H9 (cell line): ENCODE measurements at regions not wholly inside any gene's neighbourhood (a gene's known extent, or its start where the extent isn't known, plus 50 kb on each side); places are given as distances from the start of the nearest gene placed in this dataset.

Experiments
- DNase-seq: peaks from one replicate; pipeline ENCODE4 v3.0.0-alpha.2; 2017
- H2AFZ ChIP-seq: one replicate; pipeline ENCODE4 v1.6.1; 2013; ENCODE audit warnings: mild to moderate bottlenecking, low read length, control low read depth, moderate library complexity
- H2AK5ac ChIP-seq: 2 replicates; pipeline ENCODE4 v1.6.1; 2013; ENCODE audit warnings: low read length, control low read depth, mixed read lengths; ENCODE audit not compliant: insufficient read length
- H2BK120ac ChIP-seq: one replicate; pipeline ENCODE4 v1.6.1; 2013; ENCODE audit warnings: low read depth, mild to moderate bottlenecking, low read length, control low read depth, inconsistent platforms; ENCODE audit not compliant: poor library complexity, severe bottlenecking
- H2BK12ac ChIP-seq: 2 replicates; pipeline ENCODE4 v1.6.1; 2013; ENCODE audit warnings: low read length, control low read depth, mixed read lengths, low read depth; ENCODE audit not compliant: insufficient read length
- H2BK15ac ChIP-seq: 2 replicates; pipeline ENCODE4 v1.6.1; 2013; ENCODE audit warnings: low read depth, low read length, control low read depth
- H2BK20ac ChIP-seq: one replicate; pipeline ENCODE4 v1.6.1; 2013; ENCODE audit warnings: low read depth, mild to moderate bottlenecking, low read length, control low read depth, inconsistent platforms; ENCODE audit not compliant: poor library complexity, severe bottlenecking
- H2BK5ac ChIP-seq: 2 replicates; pipeline ENCODE4 v1.6.1; 2013; ENCODE audit warnings: low read length, control low read depth, mixed read lengths; ENCODE audit not compliant: insufficient read length
- H3K14ac ChIP-seq: 2 replicates; pipeline ENCODE4 v1.6.1; 2013; ENCODE audit warnings: low read length, control low read depth; ENCODE audit not compliant: insufficient read depth
- H3K18ac ChIP-seq: 2 replicates; pipeline ENCODE4 v1.6.1; 2013; ENCODE audit warnings: low read depth, mild to moderate bottlenecking, mixed read lengths, low read length, control low read depth; ENCODE audit not compliant: insufficient read length
- H3K23ac ChIP-seq: 2 replicates; pipeline ENCODE4 v1.6.1; 2013; ENCODE audit warnings: low read length, control low read depth, mixed read lengths, low read depth; ENCODE audit not compliant: insufficient read length
- H3K23me2 ChIP-seq: 2 replicates; pipeline ENCODE4 v1.6.1; 2013; ENCODE audit warnings: low read depth, mild to moderate bottlenecking, mixed read lengths, low read length, control low read depth; ENCODE audit not compliant: insufficient read length, poor library complexity, severe bottlenecking
- H3K27ac ChIP-seq: 2 replicates; pipeline ENCODE4 v1.5.1; 2013; ENCODE audit warnings: low read length, control low read depth, mixed read lengths, low read depth; ENCODE audit not compliant: insufficient read length
- H3K27me3 ChIP-seq: 2 replicates; pipeline ENCODE4 v1.6.1; 2013; ENCODE audit warnings: low read length, control low read depth, inconsistent platforms; ENCODE audit not compliant: insufficient read depth
- H3K4ac ChIP-seq: 2 replicates; pipeline ENCODE4 v1.6.1; 2013; ENCODE audit warnings: low read depth, mild to moderate bottlenecking, control low read depth, inconsistent platforms, low read length, moderate library complexity
- H3K4me1 ChIP-seq: 2 replicates; pipeline ENCODE4 v1.6.1; 2013; ENCODE audit warnings: low read length, control low read depth, inconsistent platforms; ENCODE audit not compliant: insufficient read depth
- H3K4me2 ChIP-seq: 2 replicates; pipeline ENCODE4 v1.6.1; 2013; ENCODE audit warnings: low read length, control low read depth, mixed read lengths; ENCODE audit not compliant: insufficient read length, insufficient read depth
- H3K56ac ChIP-seq: 2 replicates; pipeline ENCODE4 v1.6.1; 2013; ENCODE audit warnings: low read depth, mild to moderate bottlenecking, mixed read lengths, low read length, control low read depth; ENCODE audit not compliant: insufficient read length
- H3K79me1 ChIP-seq: 2 replicates; pipeline ENCODE4 v1.6.1; 2013; ENCODE audit warnings: low read depth, mild to moderate bottlenecking, moderate library complexity, low read length, control low read depth, inconsistent platforms; ENCODE audit not compliant: insufficient read depth, poor library complexity, severe bottlenecking
- H3K79me2 ChIP-seq: 2 replicates; pipeline ENCODE4 v1.6.1; 2013; ENCODE audit warnings: low read length, control low read depth, inconsistent platforms; ENCODE audit not compliant: insufficient read depth
- H3K9ac ChIP-seq: 2 replicates; pipeline ENCODE4 v1.6.1; 2013; ENCODE audit warnings: low read length, control low read depth, mixed read lengths; ENCODE audit not compliant: insufficient read length; ENCODE audit errors: extremely low read depth
- H3K9me3 ChIP-seq: one replicate; pipeline ENCODE4 v1.6.1; 2013; ENCODE audit warnings: low read depth, low read length, inconsistent platforms; ENCODE audit not compliant: control insufficient read depth
- H3T11ph ChIP-seq: one replicate; pipeline ENCODE4 v1.6.1; 2013; ENCODE audit warnings: mild to moderate bottlenecking, low read length, control low read depth, inconsistent platforms
- H4K20me1 ChIP-seq: one replicate; pipeline ENCODE4 v1.6.1; 2013; ENCODE audit not compliant: control insufficient read depth, insufficient read length, insufficient read depth
- H4K5ac ChIP-seq: 2 replicates; pipeline ENCODE4 v1.6.1; 2013; ENCODE audit warnings: low read depth, mild to moderate bottlenecking, mixed read lengths, low read length, control low read depth; ENCODE audit not compliant: insufficient read length
- H4K8ac ChIP-seq: replicated peaks from 2 replicates; pipeline ENCODE4 v1.6.1; 2013; ENCODE audit warnings: low read length, control low read depth, mixed read lengths, low read depth; ENCODE audit not compliant: insufficient read length
- H4K91ac ChIP-seq: 2 replicates; pipeline ENCODE4 v1.6.1; 2013; ENCODE audit warnings: low read depth, mild to moderate bottlenecking, moderate library complexity, mixed read lengths, low read length, control low read depth; ENCODE audit not compliant: insufficient read length
- H3K27ac Mint-ChIP-seq, 3 experiments: 2 replicates in 2 of 3; 3 replicates in 1 of 3; pipeline ENCODE4 v1.8.0; 2020 to 2021; ENCODE audit warnings: mixed read lengths in 3 of 3, mild to moderate bottlenecking in 1 of 3, moderate library complexity in 1 of 3
- H3K27me3 Mint-ChIP-seq: 2 replicates; pipeline ENCODE4 v1.8.0; 2021; ENCODE audit warnings: low read depth, mild to moderate bottlenecking, moderate library complexity, mixed read lengths
- H3K36me3 Mint-ChIP-seq, 3 experiments: 2 replicates in 2 of 3; 3 replicates in 1 of 3; pipeline ENCODE4 v1.8.0; 2020 to 2021; ENCODE audit warnings: low read depth in 3 of 3, mixed read lengths in 3 of 3; ENCODE audit not compliant: insufficient read depth in 1 of 3
- H3K4me1 Mint-ChIP-seq, 2 experiments: 2 replicates each; pipeline ENCODE4 v1.8.0; 2020; ENCODE audit warnings: mixed read lengths in 2 of 2
- H3K4me3 Mint-ChIP-seq, 2 experiments: 2 replicates in 1 of 2; 3 replicates in 1 of 2; pipeline ENCODE4 v1.8.0; 2020 to 2021; ENCODE audit warnings: mild to moderate bottlenecking in 2 of 2, mixed read lengths in 2 of 2, moderate library complexity in 1 of 2
- H3K9me3 Mint-ChIP-seq, 2 experiments: 2 replicates in 1 of 2; 3 replicates in 1 of 2; pipeline ENCODE4 v1.8.0; 2020; ENCODE audit warnings: mild to moderate bottlenecking in 2 of 2, mixed read lengths in 2 of 2, moderate library complexity in 1 of 2
- WGBS: extraction: QIAGEN DNeasy Blood & Tissue Kit; methylation state at CpG from one replicate; pipeline ENCODE4 v1.1.7; 2013; ENCODE audit warnings: missing lambda C conversion rate, low lambda C conversion rate, mixed read lengths; ENCODE audit not compliant: insufficient read length; ENCODE audit errors: extremely low coverage; 5-methylcytosine and 5-hydroxymethylcytosine counted together
- TF ChIP-seq, protein P1 (sequence below): fragments of 200-600 bp; sonication (generic); conservative IDR thresholded peaks from 3 replicates; pipeline ENCODE4 v1.8.0; 2021; ENCODE audit warnings: antibody characterized with exemption, mild to moderate bottlenecking

GRCh38 chr7:125551008-125551407 lies 621.4 kb upstream of the POT1 start:
- no peaks in the 10 kb centered on the region for H3K36me3 Mint-ChIP-seq
- H3T11ph ChIP-seq = no peak overlapping the region
- H3K79me2 ChIP-seq = no peaks in the 10 kb centered on the region
- H3K4me1 Mint-ChIP-seq = peaks cover 0 to 7% of the 10 kb centered on the region in 2 experiments; a peak in 1 of 4 replicates
- no peak overlapping the region for H4K5ac ChIP-seq
- H3K14ac ChIP-seq = no peak overlapping the region
- H2BK20ac ChIP-seq = no peak overlapping the region
- no peak overlapping the region for H3K4me3 Mint-ChIP-seq
- H3K27me3 ChIP-seq = no peaks in the 10 kb centered on the region
- H3K56ac ChIP-seq = no peak overlapping the region
- no peak overlapping the region for H3K27ac Mint-ChIP-seq
- no peak overlapping the region for H2BK15ac ChIP-seq
- H2BK5ac ChIP-seq = no peak overlapping the region
- no peak overlapping the region for H4K8ac ChIP-seq
- H3K4me2 ChIP-seq = no peak overlapping the region
- no peak overlapping the region for H2AK5ac ChIP-seq
- no peaks in the 10 kb centered on the region for H3K9me3 Mint-ChIP-seq
- H3K79me1 ChIP-seq = no peaks in the 10 kb centered on the region
- H4K20me1 ChIP-seq = no peaks in the 10 kb centered on the region
- no peak overlapping the region for H3K4ac ChIP-seq
- H3K27ac ChIP-seq = no peak overlapping the region
- H2BK120ac ChIP-seq = no peak overlapping the region
- H4K91ac ChIP-seq = no peak overlapping the region
- no peaks in the 10 kb centered on the region for H3K27me3 Mint-ChIP-seq
- H3K9ac ChIP-seq = no peak overlapping the region
- H3K18ac ChIP-seq = no peak overlapping the region
- no peak for DNase-seq
- no peak overlapping the region for H2BK12ac ChIP-seq
- no peaks in the 10 kb centered on the region for H3K23me2 ChIP-seq
- WGBS = no CpG with 5 or more reads among the region's 5 CpGs
- H3K23ac ChIP-seq = no peak overlapping the region
- H2AFZ ChIP-seq = no peak overlapping the region
- H3K9me3 ChIP-seq = no peaks in the 10 kb centered on the region
- TF ChIP-seq, protein P1, sequence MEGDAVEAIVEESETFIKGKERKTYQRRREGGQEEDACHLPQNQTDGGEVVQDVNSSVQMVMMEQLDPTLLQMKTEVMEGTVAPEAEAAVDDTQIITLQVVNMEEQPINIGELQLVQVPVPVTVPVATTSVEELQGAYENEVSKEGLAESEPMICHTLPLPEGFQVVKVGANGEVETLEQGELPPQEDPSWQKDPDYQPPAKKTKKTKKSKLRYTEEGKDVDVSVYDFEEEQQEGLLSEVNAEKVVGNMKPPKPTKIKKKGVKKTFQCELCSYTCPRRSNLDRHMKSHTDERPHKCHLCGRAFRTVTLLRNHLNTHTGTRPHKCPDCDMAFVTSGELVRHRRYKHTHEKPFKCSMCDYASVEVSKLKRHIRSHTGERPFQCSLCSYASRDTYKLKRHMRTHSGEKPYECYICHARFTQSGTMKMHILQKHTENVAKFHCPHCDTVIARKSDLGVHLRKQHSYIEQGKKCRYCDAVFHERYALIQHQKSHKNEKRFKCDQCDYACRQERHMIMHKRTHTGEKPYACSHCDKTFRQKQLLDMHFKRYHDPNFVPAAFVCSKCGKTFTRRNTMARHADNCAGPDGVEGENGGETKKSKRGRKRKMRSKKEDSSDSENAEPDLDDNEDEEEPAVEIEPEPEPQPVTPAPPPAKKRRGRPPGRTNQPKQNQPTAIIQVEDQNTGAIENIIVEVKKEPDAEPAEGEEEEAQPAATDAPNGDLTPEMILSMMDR = no peak
- no peaks in the 10 kb centered on the region for H3K4me1 ChIP-seq
